ENCODE measurements at regions not wholly inside any gene's neighbourhood (a gene's known extent, or its start where the extent isn't known, plus 50 kb on each side); places are given as distances from the start of the nearest gene placed in this dataset.

DNA sequence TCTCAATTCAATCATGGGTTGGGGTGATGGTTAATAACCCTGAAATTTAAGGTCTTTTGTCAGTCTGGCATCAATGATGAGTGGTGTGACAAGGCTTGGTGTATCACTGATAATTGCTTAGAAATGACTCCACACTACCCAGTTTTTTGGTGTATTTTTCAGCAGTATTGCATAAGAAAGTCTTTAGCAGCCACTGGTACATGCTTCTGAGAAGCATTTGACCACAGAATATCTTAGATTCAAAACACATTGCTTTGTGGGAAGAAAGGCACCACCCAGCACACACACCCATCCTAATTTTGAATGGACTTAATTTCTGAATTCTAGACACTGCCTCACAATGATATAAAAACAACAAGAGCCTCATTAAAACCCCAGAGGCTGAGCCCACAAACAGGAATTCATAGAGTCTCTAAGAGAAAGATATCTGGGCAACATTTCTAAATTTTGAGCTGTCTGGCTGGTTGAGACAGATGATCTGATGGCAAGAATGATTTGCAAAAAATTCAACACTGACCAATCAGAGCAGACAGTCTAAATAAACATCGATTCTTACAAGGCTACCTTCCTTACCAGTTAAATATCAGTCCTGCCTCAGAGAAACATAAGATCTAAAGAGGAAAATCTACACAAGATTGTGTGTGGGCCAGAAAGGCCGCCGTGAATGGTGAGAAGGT lies 114.7 kb upstream of the CYP1B1 start:
- TF ChIP-seq, protein P1, sequence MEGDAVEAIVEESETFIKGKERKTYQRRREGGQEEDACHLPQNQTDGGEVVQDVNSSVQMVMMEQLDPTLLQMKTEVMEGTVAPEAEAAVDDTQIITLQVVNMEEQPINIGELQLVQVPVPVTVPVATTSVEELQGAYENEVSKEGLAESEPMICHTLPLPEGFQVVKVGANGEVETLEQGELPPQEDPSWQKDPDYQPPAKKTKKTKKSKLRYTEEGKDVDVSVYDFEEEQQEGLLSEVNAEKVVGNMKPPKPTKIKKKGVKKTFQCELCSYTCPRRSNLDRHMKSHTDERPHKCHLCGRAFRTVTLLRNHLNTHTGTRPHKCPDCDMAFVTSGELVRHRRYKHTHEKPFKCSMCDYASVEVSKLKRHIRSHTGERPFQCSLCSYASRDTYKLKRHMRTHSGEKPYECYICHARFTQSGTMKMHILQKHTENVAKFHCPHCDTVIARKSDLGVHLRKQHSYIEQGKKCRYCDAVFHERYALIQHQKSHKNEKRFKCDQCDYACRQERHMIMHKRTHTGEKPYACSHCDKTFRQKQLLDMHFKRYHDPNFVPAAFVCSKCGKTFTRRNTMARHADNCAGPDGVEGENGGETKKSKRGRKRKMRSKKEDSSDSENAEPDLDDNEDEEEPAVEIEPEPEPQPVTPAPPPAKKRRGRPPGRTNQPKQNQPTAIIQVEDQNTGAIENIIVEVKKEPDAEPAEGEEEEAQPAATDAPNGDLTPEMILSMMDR (IDR thresholded peaks at IDR 0.05; ENCODE audit: poor library complexity, severe bottlenecking), result no peak
- no peak for TF ChIP-seq MXI1 (conservative IDR thresholded peaks at IDR 0.05; ENCODE audit: poor library complexity, severe bottlenecking)
- TF ChIP-seq, protein P2, sequence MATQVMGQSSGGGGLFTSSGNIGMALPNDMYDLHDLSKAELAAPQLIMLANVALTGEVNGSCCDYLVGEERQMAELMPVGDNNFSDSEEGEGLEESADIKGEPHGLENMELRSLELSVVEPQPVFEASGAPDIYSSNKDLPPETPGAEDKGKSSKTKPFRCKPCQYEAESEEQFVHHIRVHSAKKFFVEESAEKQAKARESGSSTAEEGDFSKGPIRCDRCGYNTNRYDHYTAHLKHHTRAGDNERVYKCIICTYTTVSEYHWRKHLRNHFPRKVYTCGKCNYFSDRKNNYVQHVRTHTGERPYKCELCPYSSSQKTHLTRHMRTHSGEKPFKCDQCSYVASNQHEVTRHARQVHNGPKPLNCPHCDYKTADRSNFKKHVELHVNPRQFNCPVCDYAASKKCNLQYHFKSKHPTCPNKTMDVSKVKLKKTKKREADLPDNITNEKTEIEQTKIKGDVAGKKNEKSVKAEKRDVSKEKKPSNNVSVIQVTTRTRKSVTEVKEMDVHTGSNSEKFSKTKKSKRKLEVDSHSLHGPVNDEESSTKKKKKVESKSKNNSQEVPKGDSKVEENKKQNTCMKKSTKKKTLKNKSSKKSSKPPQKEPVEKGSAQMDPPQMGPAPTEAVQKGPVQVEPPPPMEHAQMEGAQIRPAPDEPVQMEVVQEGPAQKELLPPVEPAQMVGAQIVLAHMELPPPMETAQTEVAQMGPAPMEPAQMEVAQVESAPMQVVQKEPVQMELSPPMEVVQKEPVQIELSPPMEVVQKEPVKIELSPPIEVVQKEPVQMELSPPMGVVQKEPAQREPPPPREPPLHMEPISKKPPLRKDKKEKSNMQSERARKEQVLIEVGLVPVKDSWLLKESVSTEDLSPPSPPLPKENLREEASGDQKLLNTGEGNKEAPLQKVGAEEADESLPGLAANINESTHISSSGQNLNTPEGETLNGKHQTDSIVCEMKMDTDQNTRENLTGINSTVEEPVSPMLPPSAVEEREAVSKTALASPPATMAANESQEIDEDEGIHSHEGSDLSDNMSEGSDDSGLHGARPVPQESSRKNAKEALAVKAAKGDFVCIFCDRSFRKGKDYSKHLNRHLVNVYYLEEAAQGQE (IDR thresholded peaks at IDR 0.05; ENCODE audit: borderline replicate concordance), result no peak
- no peak for TF ChIP-seq EP300 (conservative IDR thresholded peaks at IDR 0.05; ENCODE audit: poor library complexity, severe bottlenecking)
- no peak for TF ChIP-seq EZH2 (IDR thresholded peaks at IDR 0.05; ENCODE audit: borderline replicate concordance, insufficient read depth, low read length, poor library complexity, severe bottlenecking)
- no peak for TF ChIP-seq TAF1 (IDR thresholded peaks at IDR 0.05; ENCODE audit: low read depth)
- TF ChIP-seq RAD21 (conservative IDR thresholded peaks at IDR 0.05), result no peak
- TF ChIP-seq POLR2AphosphoS5 (IDR thresholded peaks at IDR 0.05), result no peak
- no peak for TF ChIP-seq SMC3 (conservative IDR thresholded peaks at IDR 0.05; ENCODE audit: poor library complexity)
- Histone ChIP-seq H3K27me3 (ENCODE audit: insufficient read depth, low read depth, low read length) (no peaks in the 10 kb centered on the region), H3K4me3 (ENCODE audit: low read length) (no peak overlapping the region), H2AFZ (ENCODE audit: low read depth, low read length) (no peak overlapping the region), H4K20me1 (ENCODE audit: insufficient read depth) (no peaks in the 10 kb centered on the region), H3K27ac (ENCODE audit: low read length) (no peak overlapping the region), H3K4me2 (ENCODE audit: low read length) (no peak overlapping the region), H3K9ac (ENCODE audit: low read length) (no peak overlapping the region), H3K9me2 (ENCODE audit: insufficient read depth, low read length) (no peaks in the 10 kb centered on the region), H3K9me3 (ENCODE audit: low read length) (no peaks in the 10 kb centered on the region), H3F3A (ENCODE audit: insufficient read depth, low read length, poor library complexity, severe bottlenecking) (no peaks in the 10 kb centered on the region), H3K36me3 (ENCODE audit: insufficient read depth, low read length) (no peaks in the 10 kb centered on the region), H3K79me2 (replicated peaks; ENCODE audit: insufficient read depth, low read length) (no peaks in the 10 kb centered on the region)

DNA sequence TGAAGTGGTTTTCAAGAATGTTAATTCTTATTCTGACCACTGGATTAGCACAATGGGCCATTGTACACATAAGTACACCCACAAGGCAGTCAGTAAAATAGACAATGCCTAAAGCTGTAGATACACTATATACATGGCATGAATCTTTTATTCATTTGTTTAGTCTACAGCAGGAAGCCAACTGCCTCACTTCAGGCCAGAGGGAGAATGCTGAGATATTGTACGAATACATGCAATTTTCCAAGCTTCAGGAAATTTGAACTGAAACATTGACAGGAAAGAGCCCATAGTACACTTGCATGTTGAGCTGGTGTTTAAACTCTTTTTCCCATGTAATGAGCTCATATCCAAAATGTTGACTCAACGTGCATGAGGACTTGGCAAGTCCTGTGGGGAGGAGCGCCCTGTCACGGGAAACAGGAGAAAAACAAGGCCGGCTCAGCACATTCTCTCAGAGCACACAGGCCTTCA lies 111.6 kb upstream of the CYP1B1 start:
- Histone ChIP-seq H3K4me2 (ENCODE audit: low read length) (no peak overlapping the region), H3K79me2 (replicated peaks; ENCODE audit: insufficient read depth, low read length) (no peaks in the 10 kb centered on the region), H3K27me3 (ENCODE audit: insufficient read depth, low read depth, low read length) (no peaks in the 10 kb centered on the region), H3K9me2 (ENCODE audit: insufficient read depth, low read length) (no peaks in the 10 kb centered on the region), H3K36me3 (ENCODE audit: insufficient read depth, low read length) (no peaks in the 10 kb centered on the region), H2AFZ (ENCODE audit: low read depth, low read length) (no peak overlapping the region), H3K27ac (ENCODE audit: low read length) (no peak overlapping the region), H3K9me3 (ENCODE audit: low read length) (no peaks in the 10 kb centered on the region), H3K4me3 (ENCODE audit: low read length) (no peak overlapping the region), H4K20me1 (ENCODE audit: insufficient read depth) (no peaks in the 10 kb centered on the region), H3F3A (ENCODE audit: insufficient read depth, low read length, poor library complexity, severe bottlenecking) (no peaks in the 10 kb centered on the region), H3K9ac (ENCODE audit: low read length) (no peak overlapping the region)
- TF ChIP-seq, protein P1 (IDR thresholded peaks at IDR 0.05; ENCODE audit: poor library complexity, severe bottlenecking), result no peak
- no peak for TF ChIP-seq MXI1 (conservative IDR thresholded peaks at IDR 0.05; ENCODE audit: poor library complexity, severe bottlenecking)
- TF ChIP-seq EZH2 (IDR thresholded peaks at IDR 0.05; ENCODE audit: borderline replicate concordance, insufficient read depth, low read length, poor library complexity, severe bottlenecking), result no peak
- TF ChIP-seq TAF1 (IDR thresholded peaks at IDR 0.05; ENCODE audit: low read depth), result no peak
- no peak for TF ChIP-seq SMC3 (conservative IDR thresholded peaks at IDR 0.05; ENCODE audit: poor library complexity)
- TF ChIP-seq, protein P2 (IDR thresholded peaks at IDR 0.05; ENCODE audit: borderline replicate concordance), result no peak
- TF ChIP-seq RAD21 (conservative IDR thresholded peaks at IDR 0.05), result no peak
- no peak for TF ChIP-seq EP300 (conservative IDR thresholded peaks at IDR 0.05; ENCODE audit: poor library complexity, severe bottlenecking)
- no peak for TF ChIP-seq POLR2AphosphoS5 (IDR thresholded peaks at IDR 0.05)
